SK-N-SH (cell line): ENCODE measurements at regions not wholly inside any gene's neighbourhood (a gene's known extent, or its start where the extent isn't known, plus 50 kb on each side); places are given as distances from the start of the nearest gene placed in this dataset.
"Not testable (repeated sequence)": the region's sequence is repeated elsewhere in the genome, so short reads cannot be mapped to it uniquely, and the experiment has no call there.

Source experiments
- CTCF ChIA-PET: fragments of 300-600, 350-600 bp; formaldehyde crosslinking; extraction: SDS; loops from one replicate; lab custom pipeline; 2021; lab: Yijun Ruan, JAX
- POLR2A ChIA-PET: fragments of 350-600 bp; sonication (Branson Sonifier 250); formaldehyde crosslinking; extraction: SDS; loops from one replicate; lab custom pipeline; 2020; ENCODE audit warnings: antibody characterized with exemption, inconsistent platforms; lab: Yijun Ruan, JAX
- DNase-seq: peaks from one replicate; pipeline ENCODE4 v3.0.0; 2012
- H2AFZ ChIP-seq: fragments of 200-600 bp; sonication (generic); 2 replicates; pipeline ENCODE4 v1.8.1; 2016; ENCODE audit warnings: antibody characterized with exemption, mild to moderate bottlenecking, low read depth
- H3F3A ChIP-seq: fragments of 200-600 bp; sonication (generic); replicated peaks from 2 replicates; pipeline ENCODE3; 2016; ENCODE audit warnings: antibody characterized with exemption, mild to moderate bottlenecking; ENCODE audit not compliant: insufficient read depth
- H3K27ac ChIP-seq, 2 experiments: fragments of 200-500 bp in 1 of 2; fragments of 200-600 bp in 1 of 2; sonication (Bioruptor generic) in 1 of 2; sonication (generic), shearing (Covaris generic) in 1 of 2; 2 replicates each; pipeline versions ENCODE4 v1.5.1 to v1.6.1; 2014 to 2016; ENCODE audit warnings: low read depth in 2 of 2, inconsistent platforms in 1 of 2, low read length in 1 of 2, mild to moderate bottlenecking in 1 of 2, mixed read lengths in 1 of 2
- H3K27me3 ChIP-seq: fragments of 200-600 bp; sonication (generic), shearing (Covaris generic); 2 replicates; pipeline ENCODE4 v1.6.1; 2016; ENCODE audit warnings: mixed run types; ENCODE audit not compliant: insufficient read depth
- H3K36me3 ChIP-seq, 2 experiments: fragments of 200-500 bp in 1 of 2; fragments of 200-600 bp in 1 of 2; sonication (Bioruptor generic) in 1 of 2; sonication (generic) in 1 of 2; replicated peaks in 1 of 2; 2 replicates each; pipeline versions ENCODE3 to v1.5.1; 2014 to 2016; ENCODE audit warnings: low read length in 1 of 2, mild to moderate bottlenecking in 1 of 2; ENCODE audit not compliant: insufficient read depth in 2 of 2, control insufficient read depth in 1 of 2
- H3K4me1 ChIP-seq, 2 experiments: fragments of 200-500 bp in 1 of 2; fragments of 200-600 bp in 1 of 2; sonication (Bioruptor generic) in 1 of 2; sonication (generic), shearing (Covaris generic) in 1 of 2; 2 replicates each; pipeline versions ENCODE4 v1.5.1 to v1.6.1; 2014 to 2016; ENCODE audit warnings: low read depth in 1 of 2, low read length in 1 of 2, mixed run types in 1 of 2; ENCODE audit not compliant: insufficient read depth in 2 of 2, control insufficient read depth in 1 of 2
- H3K4me2 ChIP-seq: fragments of 200-600 bp; sonication (generic), shearing (Covaris generic); 2 replicates; pipeline ENCODE4 v1.6.1; 2017; ENCODE audit warnings: mixed run types
- H3K4me3 ChIP-seq, 2 experiments: fragments of 200-500 bp in 1 of 2; fragments of 200-600 bp in 1 of 2; sonication (Bioruptor generic) in 1 of 2; sonication (generic), shearing (Covaris generic) in 1 of 2; 2 replicates each; pipeline versions ENCODE4 v1.5.1 to v1.8.1; 2014 to 2016; ENCODE audit warnings: low read depth in 2 of 2, inconsistent platforms in 1 of 2, low read length in 1 of 2, mild to moderate bottlenecking in 1 of 2, mixed read lengths in 1 of 2, moderate library complexity in 1 of 2
- H3K79me2 ChIP-seq: fragments of 200-600 bp; sonication (generic); 2 replicates; pipeline ENCODE4 v1.8.1; 2017; ENCODE audit warnings: mild to moderate bottlenecking; ENCODE audit not compliant: insufficient read depth
- H3K9ac ChIP-seq: fragments of 200-600 bp; sonication (generic); 2 replicates; pipeline ENCODE4 v1.6.1; 2017; ENCODE audit warnings: mixed run types
- H3K9me2 ChIP-seq: fragments of 200-600 bp; sonication (generic); 2 replicates; pipeline ENCODE4 v1.6.1; 2017; ENCODE audit warnings: mixed run types
- H3K9me3 ChIP-seq: fragments of 200-600 bp; sonication (generic); 2 replicates; pipeline ENCODE4 v1.6.1; 2017; ENCODE audit warnings: mixed run types, mild to moderate bottlenecking, moderate library complexity
- H4K20me1 ChIP-seq: fragments of 200-600 bp; sonication (generic); 2 replicates; pipeline ENCODE4 v1.6.1; 2017; ENCODE audit warnings: mild to moderate bottlenecking, mixed run types; ENCODE audit not compliant: insufficient read depth
- CTCF ChIP-seq: fragments of 200-600 bp; sonication (generic); IDR thresholded peaks from 2 replicates; pipeline ENCODE4 v1.6.1; 2017; ENCODE audit warnings: antibody characterized with exemption, mild to moderate bottlenecking, moderate library complexity
- WGBS: methylation state at CpG from one replicate; pipeline ENCODE4 v1.1.6; 2017; ENCODE audit warnings: low lambda C conversion rate; 5-methylcytosine and 5-hydroxymethylcytosine counted together

- H3K4me1 ChIP-seq, H3K9me2 ChIP-seq, H3K27me3 ChIP-seq, H3K27ac ChIP-seq, H3K4me2 ChIP-seq, H3K9me3 ChIP-seq, H3K79me2 ChIP-seq, DNase-seq, CTCF ChIA-PET, H3F3A ChIP-seq, H3K36me3 ChIP-seq, H2AFZ ChIP-seq, H3K9ac ChIP-seq, H4K20me1 ChIP-seq, POLR2A ChIA-PET, H3K4me3 ChIP-seq: not testable (repeated sequence)
- WGBS, result 8% methylated on average over 6 of the region's 6 CpGs
These were observed 1372.6 kb downstream of the FOXD4L5 start for GRCh38 chr9:63912451-63912850.

GRCh38 chr9:63909076-63909475 is 1375.9 kb downstream of the FOXD4L5 start:
- H3K79me2 ChIP-seq, H2AFZ ChIP-seq, H3K9ac ChIP-seq, H3K4me2 ChIP-seq, H4K20me1 ChIP-seq, H3K36me3 ChIP-seq, H3K9me2 ChIP-seq, H3K4me1 ChIP-seq, H3K9me3 ChIP-seq, CTCF ChIA-PET, H3K27ac ChIP-seq, H3F3A ChIP-seq, DNase-seq, POLR2A ChIA-PET, H3K4me3 ChIP-seq, H3K27me3 ChIP-seq: not testable (repeated sequence)
- WGBS, result 12% methylated on average over 3 of the region's 3 CpGs

- H3K4me1 ChIP-seq, H3K27me3 ChIP-seq, H3K4me2 ChIP-seq, CTCF ChIA-PET, H3K9me2 ChIP-seq, DNase-seq, H3K9ac ChIP-seq, H3K9me3 ChIP-seq, H3K36me3 ChIP-seq, H2AFZ ChIP-seq, POLR2A ChIA-PET, H3K27ac ChIP-seq, H3K79me2 ChIP-seq, H3F3A ChIP-seq, H4K20me1 ChIP-seq, H3K4me3 ChIP-seq: not testable (repeated sequence)
- 44% methylated on average over 8 of the region's 16 CpGs for WGBS
These were observed 1385.3 kb downstream of the FOXD4L5 start for GRCh38 chr9:63899637-63900190.

- H2AFZ ChIP-seq, POLR2A ChIA-PET, H3K9ac ChIP-seq, H3K4me2 ChIP-seq, H3K4me1 ChIP-seq, H3K4me3 ChIP-seq, H3K9me3 ChIP-seq, H3F3A ChIP-seq, H3K36me3 ChIP-seq, DNase-seq, H3K27ac ChIP-seq, H4K20me1 ChIP-seq, H3K27me3 ChIP-seq, H3K79me2 ChIP-seq, H3K9me2 ChIP-seq, CTCF ChIA-PET: not testable (repeated sequence)
- 32% methylated on average over 4 of the region's 5 CpGs for WGBS
- TF ChIP-seq CTCF, result peak; percentile 14; the same call in 1 of the 2 replicates
These were observed 1403.6 kb downstream of the FOXD4L5 start for GRCh38 chr9:63881386-63881785.

GRCh38 chr9:63876380-63876779 is 1408.6 kb downstream of the FOXD4L5 start:
- H2AFZ ChIP-seq, H3K9me2 ChIP-seq, H3K9me3 ChIP-seq, H3K79me2 ChIP-seq, CTCF ChIA-PET, H3K27ac ChIP-seq, POLR2A ChIA-PET, H3K9ac ChIP-seq, H4K20me1 ChIP-seq, DNase-seq, H3K4me1 ChIP-seq, H3K4me2 ChIP-seq, H3K36me3 ChIP-seq, H3K4me3 ChIP-seq, H3K27me3 ChIP-seq, H3F3A ChIP-seq: not testable (repeated sequence)
- 50% methylated on average over 13 of the region's 17 CpGs for WGBS
